22Rv1 (cell line): ENCODE measurements at regions not wholly inside any gene's neighbourhood (a gene's known extent, or its start where the extent isn't known, plus 50 kb on each side); places are given as distances from the start of the nearest gene placed in this dataset.

Experiments
- CTCF ChIP-seq: fragments of 450-650 bp; IDR thresholded peaks from 2 replicates; pipeline ENCODE4 v1.5.1; 2017; ENCODE audit warnings: mild to moderate bottlenecking
- ZFX ChIP-seq: fragments of 450-650 bp; IDR thresholded peaks from 2 replicates; pipeline ENCODE4 v1.6.1; 2017; ENCODE audit warnings: antibody characterized with exemption, borderline replicate concordance

GRCh38 chr5:82959466-82959865, 117.7 kb downstream of the TMEM167A start:
- no peak for TF ChIP-seq CTCF
- no peak for TF ChIP-seq ZFX
